ENCODE measurements at regions not wholly inside any gene's neighbourhood (a gene's known extent, or its start where the extent isn't known, plus 50 kb on each side); places are given as distances from the start of the nearest gene placed in this dataset.
"Not testable (repeated sequence)": the region's sequence is repeated elsewhere in the genome, so short reads cannot be mapped to it uniquely, and the experiment has no call there.

DNA sequence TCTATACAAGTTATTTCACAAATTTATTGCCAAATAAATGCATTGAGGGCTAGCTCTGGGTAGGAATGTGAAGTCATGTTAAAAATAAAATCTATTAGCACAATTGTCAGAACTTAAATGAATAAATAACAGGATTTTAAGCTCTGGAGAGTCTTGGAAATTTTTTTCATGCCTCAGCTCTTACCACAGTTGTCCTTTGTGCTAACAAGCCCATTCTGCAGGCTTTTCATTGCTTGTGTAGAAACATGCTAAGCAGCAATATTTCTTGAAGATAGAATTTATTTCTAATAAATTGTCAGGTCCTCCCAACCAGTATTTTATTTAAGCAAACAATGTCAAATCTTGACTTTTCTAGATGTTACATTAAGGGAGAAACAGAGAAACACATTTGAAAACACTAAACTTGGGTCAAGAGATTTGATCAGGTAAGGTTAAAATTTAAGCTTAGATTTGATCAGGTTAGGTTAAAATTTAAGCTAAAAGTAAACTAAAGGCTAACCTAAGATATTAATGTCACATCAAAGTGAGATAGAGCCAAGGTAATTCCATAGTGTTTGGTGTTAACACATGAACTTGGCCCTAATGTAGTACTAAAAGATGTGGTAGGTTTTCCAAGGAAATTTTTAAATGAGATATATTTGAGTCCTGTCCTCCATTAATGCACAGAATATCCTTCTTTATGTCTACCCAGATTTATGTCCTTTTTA is 179.1 kb upstream of the IL1RAPL1 start:
- FAIRE-seq (no peak), DNase-seq (ENCODE audit: low read depth) (no peak)
- no peak overlapping the region for H3K4me3 ChIP-seq (ENCODE audit: low read depth, low read length)
- no peaks in the 10 kb centered on the region for H3K27me3 ChIP-seq (ENCODE audit: control insufficient read depth, insufficient read depth, low read length)
- H3K36me3 ChIP-seq (ENCODE audit: control insufficient read depth, insufficient read depth, low read length): no peaks in the 10 kb centered on the region
- TF ChIP-seq, protein P1, sequence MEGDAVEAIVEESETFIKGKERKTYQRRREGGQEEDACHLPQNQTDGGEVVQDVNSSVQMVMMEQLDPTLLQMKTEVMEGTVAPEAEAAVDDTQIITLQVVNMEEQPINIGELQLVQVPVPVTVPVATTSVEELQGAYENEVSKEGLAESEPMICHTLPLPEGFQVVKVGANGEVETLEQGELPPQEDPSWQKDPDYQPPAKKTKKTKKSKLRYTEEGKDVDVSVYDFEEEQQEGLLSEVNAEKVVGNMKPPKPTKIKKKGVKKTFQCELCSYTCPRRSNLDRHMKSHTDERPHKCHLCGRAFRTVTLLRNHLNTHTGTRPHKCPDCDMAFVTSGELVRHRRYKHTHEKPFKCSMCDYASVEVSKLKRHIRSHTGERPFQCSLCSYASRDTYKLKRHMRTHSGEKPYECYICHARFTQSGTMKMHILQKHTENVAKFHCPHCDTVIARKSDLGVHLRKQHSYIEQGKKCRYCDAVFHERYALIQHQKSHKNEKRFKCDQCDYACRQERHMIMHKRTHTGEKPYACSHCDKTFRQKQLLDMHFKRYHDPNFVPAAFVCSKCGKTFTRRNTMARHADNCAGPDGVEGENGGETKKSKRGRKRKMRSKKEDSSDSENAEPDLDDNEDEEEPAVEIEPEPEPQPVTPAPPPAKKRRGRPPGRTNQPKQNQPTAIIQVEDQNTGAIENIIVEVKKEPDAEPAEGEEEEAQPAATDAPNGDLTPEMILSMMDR (IDR thresholded peaks at IDR 0.05; ENCODE audit: insufficient read depth, low read length, severe bottlenecking): no peak

DNA sequence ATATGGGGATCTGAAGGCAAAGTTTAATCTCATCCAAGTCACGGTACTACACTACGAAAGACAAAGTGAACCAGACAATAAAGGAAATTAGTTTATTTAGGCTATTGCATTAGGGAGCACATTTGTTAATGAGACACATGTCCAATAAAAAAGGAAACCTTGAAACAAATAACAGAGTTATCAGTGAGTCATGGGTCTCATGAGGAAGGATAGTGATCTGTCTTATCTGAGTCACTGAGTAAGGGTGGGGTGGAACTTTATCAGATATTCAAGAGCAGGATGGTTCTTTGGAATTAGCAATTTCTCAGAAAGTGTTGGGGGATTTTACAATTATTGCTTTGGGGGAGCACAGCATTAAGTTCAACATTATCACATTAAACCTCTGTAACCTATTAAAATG is 188.9 kb upstream of the IL1RAPL1 start:
- Histone ChIP-seq H3K27me3 (ENCODE audit: control insufficient read depth, insufficient read depth, low read length) (no peaks in the 10 kb centered on the region), H3K4me3 (ENCODE audit: low read depth, low read length) (no peak overlapping the region), H3K36me3 (ENCODE audit: control insufficient read depth, insufficient read depth, low read length) (no peaks in the 10 kb centered on the region)
- TF ChIP-seq, protein P1 (IDR thresholded peaks at IDR 0.05; ENCODE audit: insufficient read depth, low read length, severe bottlenecking): no peak
- DNase-seq (ENCODE audit: low read depth): peak; percentile 43
- FAIRE-seq: no peak

DNA sequence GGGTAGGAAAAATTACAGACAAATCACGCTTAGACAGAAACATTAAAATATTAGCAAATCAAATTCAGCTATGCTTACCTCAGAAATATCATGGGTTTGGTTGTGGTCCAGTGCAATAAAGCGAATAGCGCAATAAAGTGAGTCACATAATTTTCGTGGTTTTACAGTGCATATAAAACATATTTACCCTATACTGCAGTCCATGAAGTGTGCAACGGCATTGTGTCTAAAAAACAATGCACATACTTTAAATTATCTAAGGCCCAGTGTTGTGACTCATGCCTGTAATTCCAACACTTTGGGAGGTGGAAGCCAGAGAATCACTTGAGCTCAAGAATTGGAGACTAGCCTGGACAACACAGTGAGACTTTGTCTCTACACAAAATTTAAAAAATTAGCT is 195.7 kb upstream of the IL1RAPL1 start:
- no peaks in the 10 kb centered on the region for H3K36me3 ChIP-seq (ENCODE audit: control insufficient read depth, insufficient read depth, low read length)
- FAIRE-seq (no peak), DNase-seq (ENCODE audit: low read depth) (peak; percentile 15)
- TF ChIP-seq, protein P1 (IDR thresholded peaks at IDR 0.05; ENCODE audit: insufficient read depth, low read length, severe bottlenecking): no peak
- no peaks in the 10 kb centered on the region for H3K27me3 ChIP-seq (ENCODE audit: control insufficient read depth, insufficient read depth, low read length)
- H3K4me3 ChIP-seq (ENCODE audit: low read depth, low read length): no peak overlapping the region

DNA sequence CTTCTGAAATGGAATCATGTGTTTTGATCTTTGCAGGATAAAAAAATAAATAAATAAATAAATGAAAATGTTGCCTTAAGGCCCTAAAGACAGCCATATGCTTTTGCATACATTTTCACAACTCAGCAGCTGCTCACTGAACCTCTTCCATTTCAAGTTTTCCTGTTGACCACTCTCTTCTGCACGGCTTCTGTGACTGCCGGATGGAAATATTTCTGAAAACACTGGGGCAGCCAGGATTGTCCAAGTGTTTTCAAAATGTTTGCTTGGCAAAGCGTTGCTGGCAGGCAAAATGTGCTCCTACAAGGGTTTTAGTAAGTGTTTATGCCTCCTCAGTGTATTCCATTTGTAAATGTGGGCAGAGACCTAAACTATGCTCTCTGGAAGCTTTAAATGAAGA is 208.1 kb upstream of the IL1RAPL1 start:
- TF ChIP-seq, protein P1 (IDR thresholded peaks at IDR 0.05; ENCODE audit: insufficient read depth, low read length, severe bottlenecking): no peak
- H3K36me3 ChIP-seq (ENCODE audit: control insufficient read depth, insufficient read depth, low read length): no peaks in the 10 kb centered on the region
- DNase-seq (ENCODE audit: low read depth): no peak
- H3K27me3 ChIP-seq (ENCODE audit: control insufficient read depth, insufficient read depth, low read length): no peaks in the 10 kb centered on the region
- no peak overlapping the region for H3K4me3 ChIP-seq (ENCODE audit: low read depth, low read length)
- FAIRE-seq: no peak

DNA sequence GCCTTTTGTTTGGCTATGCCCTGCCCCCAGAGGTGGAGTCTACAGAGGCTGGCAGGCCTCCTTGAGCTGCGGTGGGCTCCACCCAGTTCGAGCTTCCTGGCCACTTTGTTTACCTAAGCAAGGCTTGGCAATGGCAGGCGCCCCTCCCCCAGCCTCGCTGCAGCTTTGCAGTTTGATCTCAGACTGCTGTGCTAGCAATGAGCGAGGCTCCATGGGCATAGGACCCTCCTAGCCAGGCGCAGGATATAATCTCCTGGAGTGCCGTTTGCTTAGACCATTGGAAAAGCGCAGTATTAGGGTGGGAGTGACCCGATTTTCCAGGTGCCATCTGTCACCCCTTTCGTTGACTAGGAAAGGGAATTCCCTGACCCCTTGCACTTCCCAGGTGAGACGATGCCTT is 219.6 kb upstream of the IL1RAPL1 start:
- H3K4me3 ChIP-seq (ENCODE audit: low read depth, low read length); FAIRE-seq: not testable (repeated sequence)

DNA sequence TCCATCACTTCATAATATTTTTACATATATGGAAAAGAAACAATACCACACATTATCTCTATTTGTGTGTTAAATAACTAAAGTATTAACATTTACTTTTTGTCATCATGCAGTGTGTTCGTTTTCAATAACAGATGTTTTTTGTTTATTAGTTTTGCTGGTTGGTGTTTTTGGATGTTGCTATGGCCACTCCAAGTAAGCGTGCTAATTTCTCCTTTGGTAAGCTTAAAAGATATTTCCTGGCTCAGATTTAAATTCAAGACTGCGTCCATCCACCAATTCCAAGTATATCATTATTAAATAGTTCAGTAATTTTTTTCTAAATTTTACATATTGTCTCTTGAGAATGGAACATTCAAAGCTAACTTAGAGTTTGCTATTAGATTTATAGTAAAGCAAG is 235.4 kb upstream of the IL1RAPL1 start:
- Histone ChIP-seq H3K4me3 (ENCODE audit: low read depth, low read length) (no peak overlapping the region), H3K36me3 (ENCODE audit: control insufficient read depth, insufficient read depth, low read length) (no peaks in the 10 kb centered on the region), H3K27me3 (ENCODE audit: control insufficient read depth, insufficient read depth, low read length) (no peaks in the 10 kb centered on the region)
- FAIRE-seq: no peak
- TF ChIP-seq, protein P1 (IDR thresholded peaks at IDR 0.05; ENCODE audit: insufficient read depth, low read length, severe bottlenecking): no peak
- DNase-seq (ENCODE audit: low read depth): no peak

More for the DNA sequence above, 219.6 kb upstream of the IL1RAPL1 start:
- not testable (repeated sequence) for DNase-seq (ENCODE audit: low read depth); H3K36me3 ChIP-seq (ENCODE audit: control insufficient read depth, insufficient read depth, low read length); H3K27me3 ChIP-seq (ENCODE audit: control insufficient read depth, insufficient read depth, low read length)

Data from bronchial epithelial cell (primary cell).